HG03103 (cell line): ENCODE measurements at regions not wholly inside any gene's neighbourhood (a gene's known extent, or its start where the extent isn't known, plus 50 kb on each side); places are given as distances from the start of the nearest gene placed in this dataset.

Experiments used
- ATAC-seq: cut with Tn5 transposase; IDR thresholded peaks from one replicate; pipeline ENCODE4 v1.9.1; 2021; ENCODE audit warnings: low read depth; ENCODE audit not compliant: unreplicated experiment

DNA sequence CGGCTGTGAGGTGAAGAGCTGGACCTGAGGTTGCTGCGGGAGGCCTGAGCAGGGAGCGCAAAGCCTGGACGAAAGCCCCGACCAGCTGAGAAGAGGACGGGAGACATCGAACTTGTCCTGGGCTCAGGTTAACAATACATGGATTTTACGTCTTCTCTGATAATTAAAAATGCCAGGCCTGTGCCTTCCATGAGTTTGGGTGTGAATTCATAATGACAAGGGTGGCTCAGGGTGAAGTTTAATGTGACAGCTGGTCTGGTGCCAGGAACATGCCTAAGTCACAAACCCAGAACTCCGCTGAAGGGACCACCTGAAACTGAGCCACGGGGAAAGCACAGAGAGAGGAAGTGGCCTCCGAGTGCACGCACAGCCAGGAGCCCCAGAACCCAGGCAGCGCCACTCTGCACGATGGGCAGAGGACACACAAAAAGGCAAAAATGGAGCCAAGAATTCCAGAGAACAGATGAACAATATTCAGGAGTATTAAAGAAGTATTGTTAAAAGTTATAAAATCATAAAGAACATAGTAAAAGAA is 150.1 kb upstream of the RPS6KA2 start:
- no peak for ATAC-seq

DNA sequence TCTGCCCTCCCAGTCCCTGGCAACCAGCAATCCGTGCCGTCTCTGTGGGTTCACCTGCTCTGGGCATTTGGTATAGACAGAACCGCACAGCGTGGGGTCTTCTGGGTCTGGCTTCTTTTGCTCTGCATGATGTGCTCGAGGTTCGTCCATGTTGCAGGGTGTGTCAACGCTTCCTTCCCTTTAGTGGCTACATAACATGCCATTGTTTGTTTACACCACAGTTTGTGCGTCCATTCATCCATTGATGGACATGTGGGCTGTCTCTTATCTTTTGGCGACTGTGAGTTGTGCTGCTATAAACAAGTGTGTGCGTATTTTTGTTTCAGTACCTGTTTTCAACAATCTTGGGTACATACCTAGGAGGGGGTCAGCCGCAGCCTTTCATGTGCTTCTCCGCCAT is 149.5 kb upstream of the RPS6KA2 start:
- no peak for ATAC-seq

DNA sequence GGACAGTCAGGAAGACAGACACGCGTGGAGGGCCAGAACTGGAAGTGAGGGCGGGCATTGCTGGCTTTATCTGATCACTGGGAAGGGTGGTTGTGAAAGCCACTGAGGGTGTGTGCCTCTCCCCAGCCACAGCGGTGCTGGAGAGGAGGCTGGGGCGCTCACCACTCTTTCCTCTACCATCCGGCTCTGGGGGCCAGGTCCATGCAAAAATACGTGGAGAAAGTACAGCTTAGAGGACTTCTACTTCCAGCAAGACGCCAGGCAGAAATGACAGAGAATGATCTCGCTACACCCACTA is 148.8 kb upstream of the RPS6KA2 start:
- no peak for ATAC-seq

DNA sequence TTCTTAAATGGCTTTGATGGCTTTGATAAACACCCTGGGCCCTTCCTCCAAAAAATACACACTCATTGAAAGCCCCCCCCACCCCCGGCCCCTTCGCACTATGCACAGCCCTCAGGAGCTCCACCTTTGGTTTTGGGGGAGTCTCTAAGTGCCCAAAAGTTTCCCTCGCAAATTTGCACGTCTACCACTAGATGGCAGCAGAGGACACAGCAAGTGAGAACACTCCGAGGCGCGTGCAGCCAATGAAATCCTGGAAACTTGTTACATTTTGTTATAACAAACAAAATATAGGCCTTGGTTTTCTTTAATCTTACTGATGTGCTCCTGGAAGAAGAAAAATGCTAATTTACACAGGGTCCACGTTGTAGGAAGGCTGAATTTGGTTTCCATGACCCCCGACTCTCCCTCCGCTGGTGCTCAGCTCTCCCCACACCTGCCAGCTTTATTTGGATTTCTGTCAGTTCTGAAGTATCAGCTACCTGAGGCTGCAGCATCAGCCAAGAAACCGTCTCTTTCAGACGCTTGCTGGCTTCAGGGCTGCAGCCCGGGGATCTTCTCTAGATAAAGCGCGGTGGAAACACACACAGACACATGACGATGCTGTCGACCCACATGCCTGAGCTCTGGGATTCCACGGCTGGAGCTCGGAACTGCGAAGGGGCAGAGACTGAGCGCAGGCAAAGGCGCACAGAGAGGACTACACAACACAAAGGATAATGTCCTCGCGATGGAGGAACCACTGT is 148.3 kb upstream of the RPS6KA2 start:
- no peak for ATAC-seq

DNA sequence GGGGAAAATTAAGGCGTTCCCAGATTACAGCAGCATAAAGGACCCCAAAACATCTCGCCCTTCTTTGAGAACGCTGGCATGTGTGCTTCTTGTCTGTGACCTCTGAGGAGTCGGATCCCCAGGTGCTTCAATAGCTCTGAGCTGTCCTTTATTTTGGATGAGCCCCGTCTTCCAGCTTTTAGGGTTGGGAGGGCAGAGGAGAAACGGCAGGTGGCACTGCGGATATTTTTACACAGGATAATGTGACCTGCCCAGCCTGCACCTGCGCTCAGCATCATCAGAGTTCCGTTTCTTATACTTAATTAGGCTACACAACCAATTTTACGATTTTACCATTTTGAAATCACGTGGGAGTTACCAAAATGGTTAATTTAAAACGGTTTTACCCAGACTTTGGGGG is 147.7 kb upstream of the RPS6KA2 start:
- ATAC-seq: no peak

DNA sequence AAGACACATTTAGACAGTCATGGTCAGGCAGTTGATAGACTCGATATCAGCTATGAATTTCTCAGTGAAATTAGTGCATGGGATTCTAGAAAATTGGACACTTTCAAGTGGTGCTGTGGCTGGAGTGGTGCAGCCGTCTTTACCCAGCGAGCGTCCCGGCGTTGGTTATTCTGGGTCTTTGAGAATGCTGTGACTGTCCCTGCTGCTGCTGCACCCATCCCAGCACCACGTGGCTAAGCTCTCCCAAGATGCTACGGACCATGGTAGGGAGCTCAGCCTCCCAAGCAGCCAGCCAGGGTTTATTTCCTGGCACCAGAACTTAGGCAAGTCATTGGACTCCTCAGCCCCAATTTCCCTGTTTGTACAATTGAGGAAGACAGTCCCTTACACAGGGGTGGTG is 147.2 kb upstream of the RPS6KA2 start:
- ATAC-seq: no peak

DNA sequence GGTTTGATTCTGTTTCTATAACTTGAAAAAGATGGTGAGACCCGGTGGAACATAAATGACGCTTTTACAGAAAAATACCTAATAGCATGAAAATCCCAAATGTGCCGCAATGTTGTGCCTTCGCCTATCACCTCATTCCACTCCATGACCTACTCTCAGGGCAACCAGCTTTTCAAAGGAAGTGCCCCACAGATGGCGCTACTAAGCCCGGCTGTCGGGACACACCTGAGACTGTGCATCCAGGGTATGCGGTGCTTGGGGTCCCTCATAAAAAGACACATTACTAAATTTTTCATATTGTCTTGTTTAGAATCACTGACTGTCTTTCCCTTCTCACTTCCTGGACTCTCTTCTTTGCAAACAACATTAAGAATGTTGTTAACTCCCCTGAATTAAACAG is 145.5 kb upstream of the RPS6KA2 start:
- ATAC-seq: no peak

DNA sequence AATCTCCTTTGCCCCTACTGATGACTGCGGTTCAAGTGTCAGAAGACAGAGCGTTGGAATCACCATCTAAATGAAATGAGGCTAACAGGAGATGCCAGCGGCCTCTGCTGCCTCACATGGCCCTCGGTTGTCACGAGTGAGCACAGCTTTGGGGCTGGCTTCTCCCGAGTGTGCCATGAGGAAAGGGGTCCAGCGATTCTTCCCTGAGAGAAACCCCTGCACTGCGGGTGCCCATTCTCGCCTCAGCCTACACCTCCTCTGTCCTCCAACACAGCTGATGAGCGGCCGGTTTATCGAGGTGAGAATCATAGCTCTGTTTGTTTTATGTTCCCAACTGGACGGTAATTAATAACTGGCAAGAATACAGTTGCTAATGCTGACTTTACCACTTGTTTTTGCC is 144.7 kb upstream of the RPS6KA2 start:
- ATAC-seq: no peak

DNA sequence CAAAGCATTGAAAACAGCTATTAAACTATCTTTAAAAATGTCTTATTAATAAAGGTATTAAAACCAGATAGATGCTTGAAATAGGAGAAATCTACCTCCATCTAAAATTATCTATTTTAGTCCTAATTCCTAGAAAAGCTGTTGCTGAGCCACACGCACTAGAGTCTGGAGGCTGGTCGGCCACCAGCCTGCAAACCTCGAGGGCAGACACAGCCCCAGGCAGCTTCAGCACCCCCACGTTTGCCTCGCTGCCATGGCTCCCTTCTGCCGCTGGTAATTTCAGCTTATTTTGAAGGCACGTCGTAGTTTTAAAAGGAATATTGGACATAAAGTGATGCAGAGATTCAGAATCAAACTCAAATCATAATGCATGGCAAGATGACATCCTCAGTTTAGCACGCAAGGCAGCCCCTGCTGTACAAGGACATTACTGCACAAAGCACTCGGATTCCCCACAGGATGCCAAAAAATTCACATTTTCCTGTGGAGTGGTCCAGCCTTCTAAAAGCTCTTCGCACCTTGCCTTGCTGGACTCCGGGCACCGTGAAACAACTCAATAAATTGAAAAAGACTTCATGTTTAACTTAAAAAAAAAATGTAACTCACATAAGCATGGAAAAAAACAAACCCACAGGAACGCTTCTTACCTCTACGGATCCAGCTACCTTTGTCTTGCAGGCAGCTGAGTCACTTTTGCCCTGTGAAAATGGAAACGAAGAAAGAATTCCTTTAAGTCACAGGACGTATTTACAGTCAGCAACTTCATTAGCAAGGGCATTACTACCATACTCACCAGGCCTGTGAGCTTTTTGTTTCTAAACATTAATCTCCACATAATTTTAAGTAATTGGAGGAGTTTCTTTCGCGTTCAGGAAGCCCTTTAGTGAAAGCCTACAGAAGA is 143.4 kb upstream of the RPS6KA2 start:
- no peak for ATAC-seq

DNA sequence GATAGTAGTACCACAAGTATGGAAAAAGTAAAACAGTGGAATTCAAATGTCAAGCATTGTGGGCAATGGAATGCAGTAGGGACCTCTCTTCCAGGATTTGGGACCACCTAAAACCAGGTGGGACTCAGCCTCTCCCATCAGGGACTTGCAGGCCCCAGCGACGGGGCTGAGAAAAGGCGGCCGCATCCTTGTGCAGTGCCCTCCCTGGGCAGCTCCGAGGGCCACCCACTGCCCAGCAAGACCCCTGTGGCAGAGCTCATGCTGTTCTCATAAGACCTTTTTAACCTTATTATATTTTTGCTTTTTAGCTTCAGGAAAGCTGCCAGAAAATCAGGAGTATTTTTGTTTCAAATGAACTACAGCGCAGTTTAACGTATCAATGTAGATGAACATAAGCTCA is 142.6 kb upstream of the RPS6KA2 start:
- ATAC-seq: no peak

DNA sequence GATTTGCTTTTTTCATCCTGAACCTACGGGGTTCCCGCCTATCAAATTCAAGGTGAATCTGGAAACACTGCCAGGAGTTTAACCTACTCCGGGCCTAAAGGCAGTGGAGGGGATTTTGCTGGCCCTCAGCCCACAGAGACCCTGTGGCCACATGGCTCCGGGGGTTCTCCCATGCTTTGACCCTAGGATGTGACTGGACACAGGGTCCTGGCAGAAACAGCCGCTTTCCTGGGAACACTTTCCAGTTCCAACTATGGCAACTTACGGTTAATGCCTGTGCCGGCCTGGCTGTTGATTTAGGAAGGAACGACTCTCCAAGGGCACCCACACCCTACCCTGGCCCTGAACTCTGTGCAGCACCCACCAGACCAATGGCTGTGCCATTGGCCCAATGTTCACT is 141.7 kb upstream of the RPS6KA2 start:
- ATAC-seq: no peak

DNA sequence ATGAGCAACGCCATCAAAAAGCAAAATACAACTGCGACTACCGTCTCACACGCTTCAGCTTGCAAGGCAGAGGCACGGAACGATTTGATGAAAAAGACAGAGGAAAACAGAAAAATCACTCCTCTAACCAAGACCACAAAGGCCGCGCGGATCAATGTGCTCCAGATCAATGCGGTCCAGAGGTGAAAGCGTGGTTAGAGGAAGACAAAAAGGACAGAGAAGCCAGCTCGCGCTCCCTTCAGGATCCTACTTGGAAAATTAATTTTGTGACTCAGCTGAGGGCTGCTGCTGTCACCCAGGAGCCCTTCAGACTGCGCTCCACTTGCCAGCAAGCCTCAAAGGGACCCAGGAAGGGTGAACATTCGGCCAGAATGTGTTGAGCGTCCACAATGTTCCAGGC is 140.2 kb upstream of the RPS6KA2 start:
- ATAC-seq: no peak

DNA sequence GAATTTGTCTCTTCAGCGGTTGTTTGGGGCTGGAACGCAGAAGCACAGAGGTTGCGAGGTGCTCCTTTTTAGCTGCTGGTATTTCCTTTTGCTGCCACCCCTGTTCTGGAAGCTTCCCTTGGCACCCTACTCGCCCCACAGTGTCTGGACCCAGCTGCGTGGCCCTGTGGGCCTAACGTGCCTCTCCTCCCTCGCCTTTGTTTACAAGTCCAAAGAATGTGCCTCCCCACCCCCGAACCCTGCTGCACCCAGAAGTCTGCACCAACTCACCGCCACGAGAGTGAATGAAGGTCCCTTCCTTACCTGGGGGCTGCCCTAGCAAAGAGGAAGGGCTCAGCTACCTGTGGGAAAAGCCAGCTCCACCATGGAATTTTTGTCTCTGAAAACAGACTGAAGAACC is 139.7 kb upstream of the RPS6KA2 start:
- ATAC-seq: no peak

DNA sequence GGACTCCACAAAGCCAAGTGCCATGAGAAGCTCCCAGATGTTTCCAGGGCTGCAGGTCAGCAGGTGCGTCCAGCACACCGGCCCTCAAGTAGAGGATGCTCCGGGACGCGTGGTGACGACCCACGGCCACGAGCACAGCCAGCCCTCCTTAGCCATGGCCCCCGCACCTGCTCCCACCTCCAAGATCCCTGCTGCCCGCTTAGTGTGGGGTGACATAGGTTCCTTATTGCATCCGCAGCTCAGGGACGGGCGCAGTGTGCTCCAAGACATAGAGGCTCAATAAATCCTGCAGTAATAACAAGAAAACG is 138.1 kb upstream of the RPS6KA2 start:
- ATAC-seq: no peak

DNA sequence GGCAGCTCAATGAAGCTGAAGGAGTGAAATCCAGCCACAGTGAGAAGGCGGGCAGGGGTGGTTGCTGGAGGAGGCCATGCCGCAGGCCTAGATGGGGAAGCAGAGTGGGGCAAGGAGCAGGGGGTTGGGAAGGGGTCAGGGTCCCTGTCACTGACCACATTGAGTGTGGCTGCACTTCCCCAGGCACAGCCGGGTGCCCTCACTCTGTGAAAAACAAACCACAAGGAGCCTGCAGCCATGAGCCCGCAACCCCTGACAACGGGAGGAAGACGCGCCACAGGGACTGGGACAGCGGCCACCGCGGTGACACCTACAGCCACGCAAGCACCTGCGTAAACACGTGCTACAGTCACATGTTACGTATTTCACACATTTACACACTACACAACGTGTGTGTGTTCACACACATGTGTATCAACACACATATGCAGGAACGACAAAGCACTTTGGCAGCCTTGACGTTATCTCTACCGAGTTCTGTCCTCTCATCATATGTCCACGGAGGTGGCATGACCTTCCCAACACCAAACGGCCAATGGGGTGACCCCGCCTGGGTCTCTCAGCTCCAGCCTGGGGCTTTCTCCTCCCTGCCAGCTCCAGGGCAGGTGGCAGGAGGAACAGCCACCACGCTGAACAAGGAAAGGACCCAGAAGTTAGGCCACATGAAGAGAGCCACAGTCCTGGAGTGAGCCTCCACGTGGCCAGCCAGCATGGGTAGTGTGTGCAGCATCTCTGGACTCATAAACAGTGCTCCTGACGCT is 137.6 kb upstream of the RPS6KA2 start:
- ATAC-seq: no peak

DNA sequence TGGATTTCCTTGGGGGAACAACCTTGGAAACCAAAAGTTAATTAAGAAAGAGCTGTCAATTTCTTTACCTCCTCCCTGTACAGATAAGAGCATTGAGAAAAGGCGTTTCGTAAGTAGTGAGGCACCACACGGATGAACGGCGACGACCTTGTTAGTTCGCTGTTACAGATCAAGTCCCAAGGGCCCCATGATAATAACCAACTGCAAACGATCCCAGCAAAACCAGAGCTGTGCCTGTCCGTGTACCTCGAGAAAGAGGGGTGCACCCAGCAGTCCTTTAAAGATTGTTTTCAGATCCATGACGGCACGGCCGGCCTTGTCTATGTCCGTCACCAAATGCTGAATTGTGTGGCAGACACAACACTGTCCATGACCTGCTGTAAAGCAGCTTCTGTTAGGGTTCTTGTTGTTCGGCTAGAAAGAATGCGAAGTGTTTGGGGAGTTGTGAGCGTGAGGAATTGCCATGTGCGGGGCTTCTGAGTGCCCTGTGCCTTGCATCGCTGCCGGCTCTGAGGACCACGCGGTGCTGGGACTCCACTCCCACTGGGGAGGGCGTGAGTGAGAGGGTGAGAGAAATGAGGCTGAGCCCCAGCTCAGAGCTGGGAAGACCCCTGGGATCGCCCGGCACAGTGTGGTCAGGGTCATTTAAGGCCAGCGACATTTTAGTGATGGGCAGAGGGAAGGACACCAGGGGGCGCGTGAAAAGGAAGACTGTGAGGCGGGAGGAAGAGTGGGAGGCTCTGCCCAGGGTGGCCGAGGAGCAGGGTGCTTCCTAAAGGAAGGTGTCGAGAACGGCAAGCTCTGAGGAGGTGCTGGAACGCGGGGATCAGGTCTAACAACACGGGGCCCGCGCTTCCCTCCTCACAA is 136.8 kb upstream of the RPS6KA2 start:
- ATAC-seq: no peak

DNA sequence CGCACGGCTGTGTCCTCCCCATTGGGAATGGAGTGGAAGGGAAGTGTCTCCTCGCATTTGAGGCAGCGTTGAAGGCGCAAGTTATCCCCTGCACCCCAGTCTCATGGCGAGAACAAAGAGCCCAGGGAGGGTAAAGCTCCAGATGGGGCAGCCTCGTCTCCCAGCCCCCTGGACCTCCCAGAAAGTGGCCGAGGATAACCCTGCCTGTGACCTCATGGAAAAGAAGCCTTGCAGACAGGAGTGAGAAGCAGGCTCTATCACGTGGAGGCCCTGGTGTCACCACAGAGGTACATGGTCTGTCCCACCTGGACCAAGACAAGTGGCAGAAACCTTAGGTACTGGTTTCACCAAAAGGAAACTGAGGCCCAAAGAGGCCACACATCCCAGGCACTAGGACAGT is 134.8 kb upstream of the RPS6KA2 start:
- no peak for ATAC-seq

DNA sequence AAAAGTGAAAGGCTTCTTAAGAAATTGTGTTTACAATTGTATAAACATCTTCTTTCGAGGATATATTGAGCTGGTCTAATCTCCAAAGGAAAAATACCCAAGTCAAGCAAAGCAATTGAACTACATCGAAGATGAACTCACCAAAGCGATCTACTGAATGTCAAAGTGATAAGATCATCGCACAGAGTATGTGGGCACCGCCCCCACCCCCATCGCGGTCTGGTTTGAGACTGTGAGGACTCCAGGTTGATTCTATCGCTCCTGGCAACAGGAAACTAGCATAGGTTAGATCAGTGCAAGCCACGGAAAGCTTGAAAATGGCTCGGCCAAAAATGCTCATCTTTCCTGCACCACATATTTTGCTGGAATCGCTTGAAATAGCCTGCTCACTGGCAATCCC is 133.2 kb upstream of the RPS6KA2 start:
- no peak for ATAC-seq

DNA sequence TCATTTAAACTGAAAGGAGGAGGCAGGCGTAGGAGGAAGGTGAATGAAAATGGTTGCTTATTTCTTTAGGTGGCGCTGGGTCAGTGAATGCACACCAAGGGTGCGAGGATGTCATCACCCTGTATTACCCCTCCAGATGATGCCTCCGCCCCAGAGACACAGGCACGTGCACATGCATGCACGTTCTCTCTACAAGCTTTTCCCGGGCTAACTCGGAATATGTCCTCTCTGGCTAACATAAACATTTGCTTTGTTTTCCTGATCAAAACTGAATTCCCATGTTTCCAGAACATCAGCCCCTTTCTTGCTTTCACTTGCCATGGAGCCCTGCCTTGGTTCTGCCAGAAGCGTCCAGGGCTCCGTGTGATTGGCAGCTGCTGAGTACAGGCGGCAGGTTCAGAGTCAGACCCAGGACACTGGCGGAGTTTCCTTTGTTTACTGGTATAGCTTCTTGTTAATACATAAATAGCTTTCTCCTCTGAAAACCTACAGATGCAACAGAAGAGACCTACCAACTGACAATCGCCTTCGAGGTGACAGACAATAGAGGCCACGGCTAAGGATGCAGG is 131.2 kb upstream of the RPS6KA2 start:
- no peak for ATAC-seq
